ENCODE measurements at regions not wholly inside any gene's neighbourhood (a gene's known extent, or its start where the extent isn't known, plus 50 kb on each side); places are given as distances from the start of the nearest gene placed in this dataset.

- TF ChIP-seq CTCF (IDR thresholded peaks at IDR 0.05) = no peak
- TF ChIP-seq EZH2 (IDR thresholded peaks at IDR 0.05; ENCODE audit: borderline replicate concordance, insufficient read depth, low read depth, low read length, poor library complexity, severe bottlenecking) = no peak
Measured at GRCh38 chr18:43392168-43392567, 114.9 kb upstream of the SYT4 start.

Data from B cell (primary cell).